Astrocyte of the cerebellum (primary cell): ENCODE measurements at regions not wholly inside any gene's neighbourhood (a gene's known extent, or its start where the extent isn't known, plus 50 kb on each side); places are given as distances from the start of the nearest gene placed in this dataset.

ENCODE experiments used
- DNase-seq: peaks from one replicate; pipeline ENCODE4 v3.0.0-alpha.2; 2011; ENCODE audit warnings: low read depth
- H3K4me3 ChIP-seq: 2 replicates; pipeline ENCODE4 v1.5.1; 2011; ENCODE audit warnings: mild to moderate bottlenecking, low read depth, low read length, moderate library complexity
- in situ Hi-C: cut with HindIII; loops from 2 replicates; pipeline ENCODE4 v1.10.0; 2017; ENCODE audit warnings: low sequenced_read_pairs
- TF ChIP-seq, protein P1 (sequence below): IDR thresholded peaks from 2 replicates; pipeline ENCODE4 v1.5.1; 2012; ENCODE audit warnings: low read length, low read depth, moderate library complexity, mild to moderate bottlenecking; ENCODE audit errors: missing control alignments

DNA sequence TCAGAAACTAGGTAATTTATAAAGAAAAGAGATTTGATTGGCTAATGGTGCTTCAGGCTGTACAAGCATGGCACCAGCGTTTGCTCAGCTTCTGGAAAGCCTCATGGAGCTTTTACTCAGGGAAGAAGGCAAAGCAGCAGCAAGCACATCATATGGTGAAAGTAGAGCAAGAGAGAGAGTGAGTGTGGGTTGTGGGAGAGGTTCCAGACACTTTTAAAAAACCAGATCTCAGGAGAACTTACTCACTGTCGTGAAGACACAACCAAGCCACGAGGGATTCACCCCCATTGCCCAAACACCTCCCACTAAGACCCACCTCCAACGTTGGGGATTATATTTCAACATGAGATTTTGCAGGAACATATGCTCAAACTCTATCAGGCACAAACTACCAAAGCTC, 554.6 kb upstream of the TNP1 start:
- TF ChIP-seq, protein P1, sequence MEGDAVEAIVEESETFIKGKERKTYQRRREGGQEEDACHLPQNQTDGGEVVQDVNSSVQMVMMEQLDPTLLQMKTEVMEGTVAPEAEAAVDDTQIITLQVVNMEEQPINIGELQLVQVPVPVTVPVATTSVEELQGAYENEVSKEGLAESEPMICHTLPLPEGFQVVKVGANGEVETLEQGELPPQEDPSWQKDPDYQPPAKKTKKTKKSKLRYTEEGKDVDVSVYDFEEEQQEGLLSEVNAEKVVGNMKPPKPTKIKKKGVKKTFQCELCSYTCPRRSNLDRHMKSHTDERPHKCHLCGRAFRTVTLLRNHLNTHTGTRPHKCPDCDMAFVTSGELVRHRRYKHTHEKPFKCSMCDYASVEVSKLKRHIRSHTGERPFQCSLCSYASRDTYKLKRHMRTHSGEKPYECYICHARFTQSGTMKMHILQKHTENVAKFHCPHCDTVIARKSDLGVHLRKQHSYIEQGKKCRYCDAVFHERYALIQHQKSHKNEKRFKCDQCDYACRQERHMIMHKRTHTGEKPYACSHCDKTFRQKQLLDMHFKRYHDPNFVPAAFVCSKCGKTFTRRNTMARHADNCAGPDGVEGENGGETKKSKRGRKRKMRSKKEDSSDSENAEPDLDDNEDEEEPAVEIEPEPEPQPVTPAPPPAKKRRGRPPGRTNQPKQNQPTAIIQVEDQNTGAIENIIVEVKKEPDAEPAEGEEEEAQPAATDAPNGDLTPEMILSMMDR: no peak
- in situ Hi-C loops: no loop called here
- no peak for DNase-seq
- H3K4me3 ChIP-seq: no peak overlapping the region

DNA sequence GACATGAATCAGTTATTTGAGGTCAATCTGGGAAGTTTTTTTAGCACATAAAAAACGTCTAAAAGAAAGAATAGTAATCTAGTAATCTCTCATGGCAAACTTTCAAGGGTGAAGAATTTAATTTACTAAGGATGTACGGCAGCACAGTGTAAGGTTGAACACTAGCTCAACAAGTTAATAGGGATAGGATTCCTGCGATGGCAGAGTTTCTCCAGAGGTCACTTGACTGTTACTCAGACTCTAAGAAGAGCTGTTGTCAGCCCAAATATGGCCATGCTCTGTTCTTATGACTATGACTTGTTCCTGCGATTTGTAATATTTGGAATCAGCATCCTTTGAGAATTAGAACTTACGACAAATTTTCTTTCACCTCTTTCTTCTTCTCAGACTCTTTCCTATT, 553.3 kb upstream of the TNP1 start:
- no peak overlapping the region for H3K4me3 ChIP-seq
- no peak for DNase-seq
- in situ Hi-C loops: no loop called here
- TF ChIP-seq, protein P1: no peak

DNA sequence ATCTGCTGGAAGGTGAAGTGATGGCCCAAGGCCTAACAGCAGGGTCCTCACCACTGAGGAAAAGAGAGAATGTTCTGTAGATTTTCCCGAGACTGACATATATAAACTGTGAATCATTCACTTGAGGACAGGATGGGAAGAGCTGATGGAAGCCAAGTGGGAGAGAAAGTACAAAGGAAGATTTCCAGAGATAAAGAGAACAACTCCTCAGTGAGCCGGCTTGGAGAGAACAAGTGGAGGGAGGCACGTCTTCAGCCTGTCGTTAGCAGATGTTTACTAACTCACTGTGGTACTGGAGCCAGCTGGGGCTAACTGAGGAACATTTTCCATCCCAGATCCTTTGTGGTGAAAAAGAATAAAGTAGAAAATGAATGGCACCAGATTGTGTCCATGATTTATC, 552.9 kb upstream of the TNP1 start:
- no peak overlapping the region for H3K4me3 ChIP-seq
- TF ChIP-seq, protein P1: no peak
- no peak for DNase-seq
- in situ Hi-C loops: no loop called here

DNA sequence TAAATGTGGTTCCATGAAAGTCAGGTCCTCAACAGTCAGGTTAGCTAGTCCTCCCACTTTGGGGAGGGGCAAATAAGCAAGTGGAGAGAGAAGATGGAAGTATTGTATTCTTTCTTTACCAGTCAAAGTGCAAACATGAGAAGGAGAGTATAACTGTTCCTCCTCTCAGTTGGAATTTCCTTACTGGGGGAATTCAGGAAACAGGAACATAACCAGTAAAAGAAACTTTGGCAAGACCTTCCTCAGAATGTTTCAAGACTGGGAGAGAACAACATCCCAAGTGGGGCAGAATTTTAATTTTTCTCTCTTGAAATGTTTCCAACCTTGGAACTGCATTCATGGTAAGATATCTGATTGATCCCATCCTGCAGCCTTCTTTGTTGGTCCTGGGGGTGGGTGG, 552.4 kb upstream of the TNP1 start:
- no peak for DNase-seq
- TF ChIP-seq, protein P1: no peak
- no peak overlapping the region for H3K4me3 ChIP-seq
- in situ Hi-C loops: no loop called here

DNA sequence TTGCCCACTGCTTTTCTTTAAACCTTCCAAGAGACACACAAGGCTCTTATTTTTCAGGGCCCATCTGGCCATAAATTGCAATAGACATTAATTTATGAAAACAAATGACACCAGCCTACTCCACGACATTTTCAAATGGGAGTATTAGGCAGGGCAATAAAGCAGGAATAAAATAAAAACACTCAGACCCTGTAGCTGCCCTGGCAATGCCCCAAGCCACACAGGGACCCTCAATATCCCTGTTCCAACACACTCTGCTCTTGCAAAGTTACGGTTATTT, 550.8 kb upstream of the TNP1 start:
- TF ChIP-seq, protein P1: no peak
- in situ Hi-C loops: no loop called here
- DNase-seq: no peak

DNA sequence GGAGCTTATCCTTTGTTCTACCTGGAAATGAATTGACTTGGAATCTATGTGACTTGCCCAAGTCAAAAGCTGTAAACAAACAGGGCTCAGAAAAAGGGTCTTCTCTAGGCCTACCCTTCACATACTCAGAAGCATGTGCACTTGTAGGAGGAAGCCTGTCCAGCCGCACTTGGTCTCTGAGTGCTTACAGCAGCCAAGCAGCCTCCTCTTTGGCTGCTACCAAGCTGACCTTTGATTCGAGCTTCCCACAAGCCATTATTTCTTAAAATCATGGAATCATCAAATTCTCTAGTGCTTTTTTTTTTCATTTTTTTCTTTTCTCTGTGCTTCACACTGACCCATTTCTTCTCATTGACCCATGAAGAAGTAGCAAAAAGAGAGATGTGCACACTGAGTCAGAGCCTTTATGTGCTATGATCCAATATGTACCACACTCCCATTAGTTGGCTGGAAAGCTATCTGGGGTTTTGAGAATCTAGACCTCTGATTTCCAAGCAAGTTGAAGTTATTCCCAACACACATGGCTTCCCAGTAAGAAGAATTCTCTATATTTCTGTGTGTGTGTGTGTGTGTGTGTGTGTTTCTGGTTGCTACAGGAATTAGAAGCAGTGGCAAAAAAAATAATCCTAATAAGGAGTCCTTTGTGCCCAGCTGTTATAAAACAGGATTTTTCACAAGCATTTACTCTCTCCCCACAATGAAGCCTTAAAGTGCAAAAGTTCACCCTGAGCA, 550.3 kb upstream of the TNP1 start:
- TF ChIP-seq, protein P1: no peak

More for the DNA sequence above, 550.8 kb upstream of the TNP1 start:
- no peak overlapping the region for H3K4me3 ChIP-seq

DNA sequence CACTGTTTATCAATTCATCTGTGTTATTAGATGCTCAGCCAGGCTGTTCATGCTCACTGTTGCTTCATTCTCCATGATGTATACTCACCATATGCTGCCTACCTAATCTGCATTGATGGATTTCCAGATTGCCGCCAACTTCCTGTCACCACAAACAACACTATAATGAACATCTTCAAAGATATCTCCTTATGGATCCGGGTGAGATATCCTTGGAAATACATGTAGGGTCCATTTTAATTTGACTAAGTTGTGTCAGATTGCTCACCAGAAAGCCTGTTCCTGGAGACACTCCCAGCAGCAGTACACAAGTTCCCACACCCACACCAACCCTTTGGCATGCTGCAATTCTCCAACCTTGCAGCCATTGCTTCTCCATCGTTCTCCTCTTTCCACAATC, 547.5 kb upstream of the TNP1 start:
- TF ChIP-seq, protein P1: no peak
- DNase-seq: no peak
- no peak overlapping the region for H3K4me3 ChIP-seq
- in situ Hi-C loops: no loop called here

More for the DNA sequence above, 550.3 kb upstream of the TNP1 start:
- no peak overlapping the region for H3K4me3 ChIP-seq
- in situ Hi-C loops: no loop called here
- DNase-seq: no peak
